ENCODE measurements at regions not wholly inside any gene's neighbourhood (a gene's known extent, or its start where the extent isn't known, plus 50 kb on each side); places are given as distances from the start of the nearest gene placed in this dataset.

GRCh38 chr13:75995966-75996365 lies 359.8 kb downstream of the LMO7 start:
- TF ChIP-seq POLR2AphosphoS5 (IDR thresholded peaks at IDR 0.05) (no peak), POLR2A (IDR thresholded peaks at IDR 0.05) (no peak)
